Activated B cell treated with CpG ODN at 0.5 μM for 24 hours (primary cell): ENCODE measurements at regions not wholly inside any gene's neighbourhood (a gene's known extent, or its start where the extent isn't known, plus 50 kb on each side); places are given as distances from the start of the nearest gene placed in this dataset.
A peak's percentile ranks its signal among the peaks of the same experiment; 100 is the strongest.

Experiments
- ATAC-seq: fragments of 200-7000 bp; cut with Tn5 transposase; one replicate; pipeline ENCODE4 v1.10.0; 2021; ENCODE audit warnings: low read depth, mild to moderate bottlenecking, moderate library complexity
- CTCF ChIA-PET: fragments of 350-600 bp; sonication (Branson Sonifier 250); formaldehyde crosslinking; loops from one replicate; lab custom pipeline; 2021; ENCODE audit warnings: antibody characterized with exemption; lab: Charles Lee
- POLR2A ChIA-PET: fragments of 350-600 bp; sonication (Branson Sonifier 250); formaldehyde crosslinking; loops from one replicate; lab custom pipeline; 2021; ENCODE audit warnings: antibody characterized with exemption; lab: Charles Lee
- DNase-seq: peaks from one replicate; pipeline ENCODE4 v3.0.0; 2022
- H3K27ac Mint-ChIP-seq: one replicate; pipeline ENCODE4 v1.8.0; 2020; ENCODE audit warnings: mixed read lengths
- H3K27me3 Mint-ChIP-seq: one replicate; pipeline ENCODE4 v1.8.0; 2021; ENCODE audit warnings: mixed read lengths
- H3K36me3 Mint-ChIP-seq: one replicate; pipeline ENCODE4 v1.8.0; 2021; ENCODE audit warnings: low read depth, mixed read lengths
- H3K4me1 Mint-ChIP-seq: one replicate; pipeline ENCODE4 v1.8.0; 2021; ENCODE audit warnings: mixed read lengths
- H3K4me3 Mint-ChIP-seq: one replicate; pipeline ENCODE4 v1.8.0; 2020; ENCODE audit warnings: mild to moderate bottlenecking, mixed read lengths
- H3K9me3 Mint-ChIP-seq: one replicate; pipeline ENCODE4 v1.8.0; 2020; ENCODE audit warnings: mixed read lengths
- intact Hi-C: fragments of 100-400 bp; cut with micrococcal nuclease; formaldehyde crosslinking; loops from one replicate; pipeline ENCODE4 v1.15.1; 2024
- TF ChIP-seq, protein P1 (sequence below): fragments of 200-600 bp; IDR thresholded peaks from one replicate; pipeline ENCODE4 v1.8.0; 2022; ENCODE audit warnings: antibody characterized with exemption, mild to moderate bottlenecking

DNA sequence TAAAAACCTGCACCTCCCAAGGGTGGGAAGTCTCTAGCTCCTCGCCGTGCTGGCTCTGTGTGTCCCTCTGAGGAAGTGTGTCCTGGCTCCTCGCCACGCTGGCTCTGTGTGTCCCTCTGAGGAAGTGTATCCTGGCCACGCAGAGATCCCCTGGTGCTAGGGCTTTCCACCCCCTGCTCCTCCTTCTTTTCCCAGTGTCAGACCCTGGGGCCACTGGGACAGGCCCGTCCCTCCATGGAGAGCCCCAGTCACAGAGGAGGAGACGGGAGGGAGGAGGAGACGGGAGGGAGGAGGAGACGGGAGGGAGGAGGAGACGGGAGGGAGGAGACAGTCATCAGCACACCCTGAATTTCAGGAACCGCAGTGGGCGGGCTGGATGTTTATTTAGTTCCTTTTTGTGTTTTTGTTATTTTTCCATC is 53.8 kb upstream of the HGFAC start:
- CTCF ChIA-PET = interaction anchor here (1.2 to 1.5 kb wide), 3 partner anchors 17 to 42 kb away, joined by 4 to 6 read pairs (median 4); no protein-coding TSS in a partner anchor
- POLR2A ChIA-PET = interaction anchor here (0.5 to 4.3 kb wide), 10 partner anchors 10 to 314 kb away, joined by 3 to 44 read pairs (median 5); partner anchors contain the start of genes HTT and HTT-AS
- Mint-ChIP-seq H3K4me3 (peak overlapping the region; percentile 83), H3K4me1 (peaks cover 51% of the 10 kb centered on the region), H3K9me3 (no peaks in the 10 kb centered on the region), H3K36me3 (no peaks in the 10 kb centered on the region), H3K27me3 (peaks cover 5% of the 10 kb centered on the region), H3K27ac (peak overlapping the region; percentile 95)
- ATAC-seq (peak; percentile 43), DNase-seq (peak; percentile 46)
- intact Hi-C loops = loop anchor here (1.0 to 5.0 kb wide), 6 partner anchors 15 to 426 kb away; partner anchors contain the start of genes GRK4, LRPAP1 and NOP14
- TF ChIP-seq, protein P1, sequence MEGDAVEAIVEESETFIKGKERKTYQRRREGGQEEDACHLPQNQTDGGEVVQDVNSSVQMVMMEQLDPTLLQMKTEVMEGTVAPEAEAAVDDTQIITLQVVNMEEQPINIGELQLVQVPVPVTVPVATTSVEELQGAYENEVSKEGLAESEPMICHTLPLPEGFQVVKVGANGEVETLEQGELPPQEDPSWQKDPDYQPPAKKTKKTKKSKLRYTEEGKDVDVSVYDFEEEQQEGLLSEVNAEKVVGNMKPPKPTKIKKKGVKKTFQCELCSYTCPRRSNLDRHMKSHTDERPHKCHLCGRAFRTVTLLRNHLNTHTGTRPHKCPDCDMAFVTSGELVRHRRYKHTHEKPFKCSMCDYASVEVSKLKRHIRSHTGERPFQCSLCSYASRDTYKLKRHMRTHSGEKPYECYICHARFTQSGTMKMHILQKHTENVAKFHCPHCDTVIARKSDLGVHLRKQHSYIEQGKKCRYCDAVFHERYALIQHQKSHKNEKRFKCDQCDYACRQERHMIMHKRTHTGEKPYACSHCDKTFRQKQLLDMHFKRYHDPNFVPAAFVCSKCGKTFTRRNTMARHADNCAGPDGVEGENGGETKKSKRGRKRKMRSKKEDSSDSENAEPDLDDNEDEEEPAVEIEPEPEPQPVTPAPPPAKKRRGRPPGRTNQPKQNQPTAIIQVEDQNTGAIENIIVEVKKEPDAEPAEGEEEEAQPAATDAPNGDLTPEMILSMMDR = no peak

DNA sequence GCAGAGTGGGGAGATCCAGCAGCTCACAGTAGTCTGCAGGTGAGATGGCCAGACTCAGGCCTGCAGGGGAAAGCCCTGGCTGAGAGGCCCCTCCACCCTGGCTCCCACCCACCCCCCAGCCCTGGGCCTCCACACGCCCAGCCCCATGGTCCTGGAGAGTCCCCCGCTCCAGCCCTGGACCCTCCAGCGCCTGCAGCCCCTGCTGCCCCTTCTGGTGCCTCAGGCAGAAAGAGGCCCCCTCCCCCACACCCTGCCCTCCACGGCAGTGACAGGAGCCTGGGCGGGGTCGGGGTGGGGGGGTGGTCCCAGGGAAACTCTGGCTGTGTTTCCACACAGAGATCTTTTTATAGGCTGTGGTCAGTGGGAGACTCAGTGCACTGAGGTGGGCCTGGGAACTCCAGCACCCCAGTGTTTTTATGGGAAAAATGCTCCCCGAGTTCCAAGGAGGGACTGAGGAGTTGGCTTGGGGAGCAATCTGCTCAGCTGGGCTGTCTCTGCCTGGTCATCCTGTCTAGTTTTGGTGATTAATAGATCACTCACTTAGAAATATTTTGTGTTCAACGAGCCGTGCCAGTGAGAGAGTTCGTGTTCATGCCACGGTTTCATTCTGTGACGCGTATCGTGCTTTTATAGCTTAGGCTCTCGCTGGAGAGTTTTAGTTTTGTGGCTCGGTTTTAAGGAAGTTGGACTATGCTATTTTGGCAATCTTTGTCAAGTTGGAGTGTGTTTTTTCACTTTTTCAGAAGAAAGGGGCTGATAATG is 53.1 kb upstream of the HGFAC start:
- peak; percentile 72 for ATAC-seq

DNA sequence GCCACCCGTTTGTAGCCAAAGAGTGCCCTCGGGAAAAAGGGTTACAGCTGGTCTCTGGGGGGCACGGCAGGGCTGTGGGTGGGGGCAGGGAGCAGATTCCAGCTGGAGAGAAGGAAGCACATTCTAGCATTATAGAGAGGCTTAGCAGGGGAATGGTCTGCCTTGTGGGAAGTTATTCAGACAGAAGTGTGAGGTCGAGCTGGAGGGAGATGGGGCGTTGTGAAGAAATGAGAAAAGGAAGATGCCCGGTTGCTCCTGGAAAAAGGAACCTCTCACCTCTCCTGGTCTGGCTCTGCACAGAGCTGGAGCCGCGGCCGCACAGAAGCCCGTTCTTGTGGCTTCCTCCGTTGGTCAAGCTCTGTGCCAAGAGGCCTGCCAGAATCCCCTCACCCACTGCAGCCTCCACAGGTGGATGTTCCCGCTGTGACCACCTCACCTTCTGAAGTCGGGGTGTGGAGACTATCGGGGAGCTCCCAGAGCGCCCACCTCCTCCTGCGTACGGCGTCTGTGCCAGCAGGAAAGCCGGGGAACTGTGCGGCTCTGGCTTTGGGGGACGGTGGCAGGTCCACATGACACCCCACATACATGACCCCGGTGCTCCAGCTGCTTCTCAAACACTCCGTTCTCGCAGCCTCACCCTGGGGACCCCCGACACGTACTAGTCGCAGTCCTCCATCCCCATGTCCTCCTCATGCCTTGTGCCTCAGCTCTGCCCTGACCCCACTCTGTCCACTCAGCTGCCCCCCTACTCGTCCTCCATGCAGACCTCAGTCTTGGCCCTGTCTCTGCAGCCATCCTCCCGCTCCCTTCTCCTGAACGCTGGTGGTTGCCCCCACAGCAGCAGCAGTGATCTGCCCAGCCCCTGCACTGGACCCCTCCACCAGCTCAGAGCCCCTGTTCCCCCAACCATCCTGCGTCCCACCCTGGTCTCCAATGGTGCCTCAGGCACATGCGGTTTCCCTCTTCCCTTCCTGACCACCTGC is 52.2 kb upstream of the HGFAC start:
- peak overlapping the region; percentile 94 for H3K27ac Mint-ChIP-seq
- CTCF ChIA-PET = interaction anchor here (0.8 to 2.2 kb wide), 5 partner anchors 15 to 44 kb away, joined by 3 to 10 read pairs (median 4); no protein-coding TSS in a partner anchor
- POLR2A ChIA-PET = interaction anchor here (0.5 to 4.3 kb wide), 16 partner anchors 9 to 1238 kb away, joined by 3 to 44 read pairs (median 4); no protein-coding TSS in a partner anchor
- H3K4me3 Mint-ChIP-seq = peak overlapping the region; percentile 82
- no peaks in the 10 kb centered on the region for H3K36me3 Mint-ChIP-seq
- H3K27me3 Mint-ChIP-seq = peaks cover 5% of the 10 kb centered on the region
- ATAC-seq (no peak), DNase-seq (no peak)
- TF ChIP-seq, protein P1 = no peak
- H3K9me3 Mint-ChIP-seq = no peaks in the 10 kb centered on the region
- intact Hi-C loops = loop anchor here (1.0 to 5.0 kb wide), 7 partner anchors 10 to 427 kb away; partner anchors contain the start of genes GRK4, LRPAP1 and NOP14
- peaks cover 51% of the 10 kb centered on the region for H3K4me1 Mint-ChIP-seq

More for the DNA sequence above, 53.1 kb upstream of the HGFAC start:
- CTCF ChIA-PET = interaction anchor here (0.8 to 2.2 kb wide), 6 partner anchors 16 to 43 kb away, joined by 3 to 10 read pairs (median 4); no protein-coding TSS in a partner anchor
- POLR2A ChIA-PET = interaction anchor here (0.5 to 4.3 kb wide), 18 partner anchors 8 to 1237 kb away, joined by 3 to 44 read pairs (median 4); partner anchors contain the start of genes HTT and HTT-AS
- TF ChIP-seq, protein P1 = no peak
- no peak for DNase-seq
- peak overlapping the region; percentile 83 for H3K4me3 Mint-ChIP-seq
- peaks cover 5% of the 10 kb centered on the region for H3K27me3 Mint-ChIP-seq
- H3K27ac Mint-ChIP-seq = peak overlapping the region; percentile 95
- no peaks in the 10 kb centered on the region for H3K36me3 Mint-ChIP-seq
- intact Hi-C loops = loop anchor here (1.0 to 5.0 kb wide), 7 partner anchors 11 to 426 kb away; partner anchors contain the start of genes GRK4, LRPAP1 and NOP14
- H3K4me1 Mint-ChIP-seq = peaks cover 51% of the 10 kb centered on the region
- no peaks in the 10 kb centered on the region for H3K9me3 Mint-ChIP-seq

DNA sequence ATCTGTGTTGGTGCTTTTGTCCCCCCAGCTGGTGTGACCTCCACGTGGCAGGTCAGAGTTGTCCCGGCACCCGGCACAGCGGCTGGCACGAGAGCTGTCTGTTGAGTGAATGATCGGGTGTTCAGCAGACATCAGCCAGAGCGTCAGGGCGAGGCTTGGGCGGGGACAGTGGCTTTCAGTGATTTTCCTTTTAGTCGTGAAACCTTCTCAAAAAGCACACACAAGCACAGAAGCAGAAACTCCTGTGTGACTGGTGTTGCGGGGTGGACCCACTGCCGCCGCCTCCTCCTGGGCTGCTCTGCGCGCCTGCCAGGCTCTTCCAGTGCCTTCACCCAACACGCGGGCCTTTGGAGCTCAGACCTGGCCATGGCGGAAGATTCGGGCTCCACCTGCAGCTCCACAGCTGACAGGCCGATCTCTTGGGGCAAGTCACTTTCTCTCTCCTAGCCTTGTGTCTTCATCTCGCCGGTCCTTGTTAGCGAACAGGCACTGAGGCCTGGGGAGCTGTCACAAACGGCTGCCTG is 51.4 kb upstream of the HGFAC start:
- no peaks in the 10 kb centered on the region for H3K9me3 Mint-ChIP-seq
- H3K27me3 Mint-ChIP-seq = peaks cover 5% of the 10 kb centered on the region
- no peaks in the 10 kb centered on the region for H3K36me3 Mint-ChIP-seq
- intact Hi-C loops = no loop called here
- TF ChIP-seq, protein P1 = no peak
- peak overlapping the region; percentile 94 for H3K27ac Mint-ChIP-seq
- ATAC-seq = no peak
- POLR2A ChIA-PET = interaction anchor here (4.3 kb wide), 1 partner anchor 35 kb away, joined by 44 read pairs; no protein-coding TSS in a partner anchor
- CTCF ChIA-PET = interaction anchor here (1.6 to 2.2 kb wide), 2 partner anchors 42 to 44 kb away, joined by 4 to 10 read pairs; no protein-coding TSS in a partner anchor
- H3K4me1 Mint-ChIP-seq = peaks cover 49% of the 10 kb centered on the region
- no peak for DNase-seq
- peak overlapping the region; percentile 38 for H3K4me3 Mint-ChIP-seq
